ENCODE measurements at regions not wholly inside any gene's neighbourhood (a gene's known extent, or its start where the extent isn't known, plus 50 kb on each side); places are given as distances from the start of the nearest gene placed in this dataset.

GRCh38 chr2:2717406-2717805, 386.3 kb upstream of the MYT1L start:
- DNase-seq (ENCODE audit: low read depth): no peak

DNA sequence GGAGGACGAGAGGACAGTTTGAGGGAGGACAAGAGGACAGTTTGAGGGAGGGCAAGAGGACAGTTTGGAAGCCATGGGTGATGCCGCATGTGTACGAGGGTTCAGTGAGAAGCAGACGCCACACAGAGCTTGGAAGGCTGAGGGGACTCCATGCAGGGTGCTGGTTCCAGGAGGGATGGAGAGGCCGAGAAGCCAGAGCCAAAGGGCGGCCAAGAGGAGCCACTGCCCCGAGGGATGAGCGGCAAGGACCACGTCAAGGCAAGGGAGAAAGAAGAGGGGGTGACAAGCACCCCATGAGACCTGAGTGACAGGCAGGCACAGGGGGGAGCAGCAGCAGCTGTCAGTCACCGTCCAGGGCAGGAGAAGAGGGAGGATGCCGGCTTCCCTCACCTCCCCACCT, 385.7 kb upstream of the MYT1L start:
- DNase-seq (ENCODE audit: low read depth): no peak

DNA sequence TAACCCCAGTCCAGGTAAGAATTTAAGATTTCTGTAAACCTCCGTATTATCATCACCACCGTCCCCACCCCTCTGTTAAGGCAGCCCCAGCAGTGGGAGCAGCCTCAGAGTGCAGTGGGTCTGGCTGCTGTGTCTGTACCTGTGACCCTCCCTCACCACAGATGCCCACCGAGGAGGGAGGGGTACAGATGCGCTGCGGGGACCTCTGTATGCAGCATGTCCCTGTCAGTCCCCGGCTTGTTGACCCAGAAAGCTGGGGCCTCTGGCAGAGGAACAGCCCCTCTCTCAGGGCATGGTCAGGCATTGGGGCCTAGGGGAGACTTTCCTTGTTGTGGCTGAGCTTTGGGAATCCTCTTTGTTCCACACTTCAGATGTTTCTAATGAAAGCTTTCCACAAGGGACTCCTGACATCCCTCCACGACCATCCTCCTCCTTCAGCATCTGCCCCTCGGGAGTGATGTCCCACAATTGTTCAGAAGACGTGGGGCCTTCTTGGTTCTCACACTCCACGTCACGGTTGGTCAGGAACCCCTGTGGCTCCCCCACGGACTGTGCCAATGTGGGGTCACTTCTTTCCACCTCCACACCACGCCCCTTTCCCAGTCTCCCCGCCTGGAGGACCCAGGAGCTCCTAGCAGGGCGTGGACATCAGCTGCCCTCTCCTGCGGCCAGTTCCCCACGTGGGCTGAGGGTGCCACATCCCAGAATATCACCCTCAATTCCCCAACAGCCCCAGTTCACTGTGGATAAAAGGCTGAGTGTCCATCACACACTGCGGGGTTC, 384.2 kb upstream of the MYT1L start:
- DNase-seq (ENCODE audit: low read depth): no peak

- DNase-seq (ENCODE audit: low read depth): no peak
Observed at GRCh38 chr2:2714408-2714807, 383.3 kb upstream of the MYT1L start.

DNA sequence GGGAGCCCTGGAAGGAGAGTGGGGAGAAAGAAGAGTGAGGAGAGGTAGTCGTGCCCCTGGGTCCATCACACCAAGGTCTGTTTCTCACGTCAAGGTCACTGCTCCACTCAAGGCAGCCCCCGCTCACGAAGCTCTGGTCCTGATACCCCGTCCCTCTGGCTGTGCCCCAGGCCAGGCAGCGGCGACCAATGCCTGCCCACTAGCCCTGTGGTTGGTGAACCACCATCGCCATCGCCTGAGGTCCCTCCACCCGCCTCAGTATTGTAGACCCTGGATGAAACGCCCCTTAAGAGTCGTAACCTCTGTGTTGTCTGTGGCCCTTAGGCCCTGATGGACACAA, 378.3 kb upstream of the MYT1L start:
- DNase-seq (ENCODE audit: low read depth): no peak

DNA sequence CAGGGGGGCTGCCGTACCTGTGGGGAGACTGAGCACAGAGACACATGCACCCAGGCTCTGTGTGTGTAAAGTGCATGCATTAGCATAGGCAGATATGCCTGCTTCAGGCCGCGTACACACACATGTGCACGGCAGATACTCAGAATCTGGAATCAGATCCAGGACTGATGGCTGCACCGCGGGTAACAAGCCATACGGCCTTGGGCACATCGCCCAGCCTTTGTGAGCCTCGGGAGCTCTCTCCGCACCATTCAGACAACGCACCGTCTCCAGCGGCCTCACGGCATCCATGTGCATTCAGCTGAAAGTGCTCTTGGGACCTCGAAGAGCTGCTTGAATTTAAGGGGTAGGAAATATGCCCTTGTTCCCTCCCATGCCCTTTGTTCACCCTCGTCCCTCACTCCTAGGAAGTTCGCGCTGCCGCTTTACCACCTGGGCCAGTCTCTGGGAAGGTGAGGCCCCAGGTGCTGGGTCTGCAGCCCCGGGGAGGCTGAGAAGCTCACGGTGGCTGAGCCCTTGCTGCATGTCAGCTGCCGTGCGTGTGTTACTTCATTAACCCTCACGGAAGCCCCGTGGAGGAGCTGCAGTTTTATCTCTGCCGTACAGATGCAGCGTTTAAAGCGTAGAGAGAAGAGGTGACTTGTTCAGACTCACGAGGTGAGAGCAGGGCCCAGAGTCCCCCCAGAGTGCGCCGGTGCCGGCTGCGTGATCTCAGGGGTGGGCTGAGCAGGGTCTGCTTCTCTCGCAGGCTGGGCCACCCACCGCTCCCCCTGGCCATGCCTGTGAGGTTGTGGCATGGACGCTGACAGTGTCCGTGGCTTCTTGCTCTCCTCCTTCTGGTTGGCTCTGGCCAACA, 377.7 kb upstream of the MYT1L start:
- no peak for DNase-seq (ENCODE audit: low read depth)

DNA sequence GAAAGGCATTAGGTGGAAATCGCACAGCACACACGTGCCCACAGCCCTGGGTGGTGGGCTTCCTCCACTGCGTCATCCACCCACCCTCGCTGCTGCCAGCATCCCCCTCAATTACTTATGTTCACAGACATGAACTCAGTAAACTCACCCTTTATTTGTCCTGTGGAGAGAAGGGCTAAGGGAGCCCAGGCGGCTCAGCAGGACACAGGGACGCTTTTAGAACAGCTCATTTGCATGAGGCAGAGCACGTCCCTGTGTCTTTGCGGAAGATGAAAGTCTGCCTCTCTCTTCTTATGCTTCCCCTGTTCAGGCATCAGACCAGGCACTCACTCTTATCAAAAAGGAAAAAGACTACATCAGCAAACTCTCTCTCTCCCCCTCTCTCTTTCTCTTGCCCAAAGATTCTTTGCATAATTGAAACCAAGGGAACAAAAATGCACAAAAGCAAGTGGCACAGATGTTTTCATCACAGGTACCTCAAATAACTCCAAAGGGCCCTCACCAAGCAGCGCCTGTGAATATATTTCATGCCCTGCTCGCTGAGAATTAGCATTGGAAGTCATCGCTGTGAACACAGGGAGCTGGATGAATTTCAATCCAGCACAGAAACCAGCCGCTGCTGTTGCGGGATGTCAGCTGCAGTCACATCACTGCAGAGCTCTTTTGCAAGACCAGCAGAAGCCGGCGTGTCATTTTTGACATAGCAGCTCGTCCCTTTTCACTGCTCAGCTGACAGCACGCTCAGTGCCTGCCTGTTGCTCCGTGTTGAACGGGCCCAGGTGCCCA, 376.3 kb upstream of the MYT1L start:
- no peak for DNase-seq (ENCODE audit: low read depth)

- DNase-seq (ENCODE audit: low read depth): no peak
Observed at GRCh38 chr2:2706306-2706705, 375.2 kb upstream of the MYT1L start.

DNA sequence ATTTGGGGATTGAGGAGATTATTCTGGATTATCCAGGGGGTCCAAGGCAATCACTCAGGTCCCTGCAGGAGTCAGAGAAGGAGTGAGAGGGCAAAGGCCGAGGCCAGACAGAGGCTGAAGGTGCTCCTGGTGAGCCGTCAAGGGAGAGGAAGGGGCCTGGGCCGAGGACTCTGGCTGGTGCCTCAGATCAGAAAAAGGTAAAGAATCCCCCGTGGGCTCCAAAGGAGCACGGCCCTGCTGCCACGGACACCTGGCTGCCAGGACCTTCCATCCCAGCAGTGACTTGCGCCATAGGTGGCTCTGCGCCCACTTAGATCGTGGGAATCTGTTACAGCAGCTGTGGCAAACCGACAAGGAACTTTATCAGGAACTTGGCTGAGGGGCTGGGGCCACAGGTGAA, 374.8 kb upstream of the MYT1L start:
- DNase-seq (ENCODE audit: low read depth): no peak

DNA sequence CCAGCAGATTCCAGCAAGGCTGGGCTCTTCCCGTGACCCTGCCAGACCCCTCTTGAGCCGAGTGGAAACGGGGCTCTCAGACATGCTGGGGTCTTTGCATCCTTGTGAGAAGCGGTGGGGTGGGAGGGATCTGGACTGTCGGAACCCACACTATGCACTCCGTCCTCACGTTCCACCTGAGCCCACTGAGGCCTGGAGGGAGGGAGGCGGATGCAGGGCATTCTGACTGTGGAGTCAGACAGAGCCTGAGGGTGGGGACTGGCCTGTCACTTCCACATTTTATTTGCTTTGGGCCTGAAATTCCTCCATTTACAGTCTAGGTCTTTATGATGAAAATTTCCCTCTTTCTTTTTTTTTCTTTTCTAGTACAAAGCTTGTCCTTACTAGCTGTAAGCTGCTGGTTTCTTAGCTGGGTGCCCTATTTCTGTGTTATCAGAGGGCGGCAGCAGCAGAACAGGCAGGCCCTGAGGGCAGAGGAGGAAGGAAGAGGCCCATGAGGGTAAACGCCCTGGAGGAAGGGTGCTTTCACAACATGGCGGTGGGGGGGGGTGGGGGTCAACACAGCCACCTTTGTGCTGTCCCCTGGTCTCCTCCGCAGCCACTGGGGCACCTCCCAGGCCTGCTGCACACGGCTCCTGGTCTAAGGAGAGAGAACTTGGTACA, 373.5 kb upstream of the MYT1L start:
- no peak for DNase-seq (ENCODE audit: low read depth)

DNA sequence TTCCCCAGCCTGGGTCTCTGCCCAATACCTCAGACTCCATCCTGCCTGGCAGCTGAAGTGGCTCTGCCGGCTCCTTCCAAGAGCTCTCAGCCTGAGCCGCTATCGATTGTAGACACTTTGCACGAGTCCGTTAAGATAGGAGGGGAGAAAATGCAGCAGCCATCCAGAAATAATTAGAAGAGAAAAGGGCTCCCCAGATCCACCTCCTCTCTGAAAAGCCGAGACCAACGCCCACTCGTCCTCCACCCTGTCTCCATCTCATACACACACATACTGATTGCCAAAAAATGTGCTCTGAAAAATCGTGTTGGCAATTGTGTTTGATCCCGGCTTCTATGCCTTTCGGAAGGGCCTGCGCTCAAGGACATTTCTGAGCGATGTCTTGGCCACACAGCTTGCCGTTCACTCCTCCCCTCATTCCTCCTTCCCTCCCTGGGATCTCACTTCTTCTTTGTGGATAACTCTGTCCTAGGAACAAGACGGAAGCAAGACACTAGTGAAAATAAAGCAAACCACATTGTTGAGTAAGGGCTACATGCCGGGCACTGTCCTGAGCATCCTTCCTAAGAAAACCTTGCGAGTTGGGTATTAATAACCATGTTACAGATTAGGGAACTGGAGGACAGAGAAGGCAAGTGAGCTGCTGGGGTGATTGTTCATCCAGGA, 372.8 kb upstream of the MYT1L start:
- no peak for DNase-seq (ENCODE audit: low read depth)

DNA sequence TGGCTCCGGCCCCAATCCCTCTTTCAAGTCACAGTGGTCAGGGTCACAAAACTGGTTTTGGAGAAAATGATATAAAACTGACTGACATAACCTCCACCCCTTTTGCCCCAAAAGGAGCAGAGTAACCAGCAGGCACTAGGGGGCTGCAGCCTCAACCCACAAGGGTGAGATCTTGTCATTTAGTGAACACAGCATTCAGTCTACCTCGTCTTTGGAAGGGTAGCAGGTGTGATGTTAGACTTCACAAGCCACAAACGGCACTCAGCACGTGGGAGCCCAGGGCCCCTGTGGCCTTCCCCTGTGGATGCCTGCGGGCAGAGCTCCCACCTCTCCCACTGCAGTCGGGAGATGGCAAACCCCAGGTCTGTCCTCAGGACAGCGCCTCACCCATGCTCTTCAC, 372.1 kb upstream of the MYT1L start:
- DNase-seq (ENCODE audit: low read depth): no peak

GRCh38 chr2:2702385-2702784, 371.3 kb upstream of the MYT1L start:
- no peak for DNase-seq (ENCODE audit: low read depth)

GRCh38 chr2:2701813-2702212, 370.7 kb upstream of the MYT1L start:
- no peak for DNase-seq (ENCODE audit: low read depth)

DNA sequence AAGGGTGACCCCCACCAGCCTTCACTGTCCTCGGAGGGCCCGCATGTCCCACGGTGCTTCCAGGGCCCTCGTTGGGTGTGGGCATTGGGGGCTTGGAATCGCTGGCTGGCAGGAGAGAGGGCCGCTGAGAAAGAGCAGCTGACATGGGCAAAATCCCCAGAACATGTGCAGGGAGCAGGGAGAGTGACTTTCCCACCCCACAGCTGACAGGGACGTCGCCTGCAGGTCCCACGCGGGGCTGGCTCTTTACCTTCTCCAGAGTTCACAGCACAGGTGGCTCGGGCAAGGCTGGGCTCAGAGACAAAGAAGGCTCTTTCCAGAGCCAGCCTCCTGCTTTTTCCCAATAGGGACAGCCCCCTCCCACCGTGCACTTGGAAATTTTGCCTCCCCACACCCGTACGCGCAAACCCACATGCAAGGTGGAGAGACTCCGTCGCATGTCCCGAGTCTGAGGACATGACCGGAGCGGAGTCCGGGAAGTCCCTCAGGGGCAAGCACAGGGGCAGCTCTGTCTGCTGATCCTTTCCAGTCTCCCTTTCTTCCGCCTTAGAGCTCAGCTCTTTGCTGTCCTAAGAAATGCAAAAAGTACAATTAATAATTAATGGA, 370.2 kb upstream of the MYT1L start:
- DNase-seq (ENCODE audit: low read depth): no peak

- DNase-seq (ENCODE audit: low read depth): no peak
Observed at GRCh38 chr2:2699121-2699505, 368.0 kb upstream of the MYT1L start.

DNA sequence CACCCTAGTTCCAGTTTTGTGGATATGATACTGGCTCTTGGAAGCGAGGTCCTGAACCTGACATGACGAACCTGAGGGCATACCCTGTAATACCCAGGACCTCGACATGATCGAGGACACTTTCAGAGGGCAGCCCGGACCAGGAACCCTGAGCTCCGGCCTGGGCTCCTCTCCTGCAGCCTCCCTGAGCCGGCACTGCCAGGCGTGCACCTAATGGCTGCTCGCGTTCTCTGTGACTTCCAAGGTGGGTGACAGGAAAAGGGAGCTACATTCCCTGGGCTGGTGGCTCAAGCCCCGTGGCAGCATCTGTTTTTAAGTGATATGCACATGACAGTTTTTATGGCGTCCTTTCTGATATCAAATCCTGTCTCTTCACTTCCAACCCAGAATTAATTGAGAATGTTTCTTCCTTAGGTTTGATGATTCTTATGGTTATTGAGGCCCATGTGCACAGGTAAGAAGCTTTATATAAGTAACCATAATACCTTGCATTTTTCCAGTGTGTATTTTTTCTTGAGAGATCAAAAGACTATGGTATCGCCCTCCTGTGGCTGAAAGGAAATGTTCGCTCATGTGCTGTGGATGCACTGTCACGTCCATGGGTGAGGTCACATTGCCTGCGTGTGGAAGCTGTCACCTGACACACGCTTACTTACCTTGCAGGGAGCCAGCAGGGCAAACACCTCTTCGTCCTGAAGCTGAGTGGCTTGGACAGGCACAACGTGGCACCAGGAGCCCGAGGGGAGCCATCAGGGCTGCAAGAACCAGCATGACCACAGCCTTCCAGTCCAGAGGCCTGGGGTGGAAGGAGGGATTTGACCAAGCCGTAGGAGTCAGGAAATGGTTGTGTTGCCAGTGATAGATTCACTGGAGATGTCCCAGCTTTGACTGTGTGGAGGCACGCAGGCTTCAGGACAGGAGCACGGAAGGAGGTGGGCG, 367.4 kb upstream of the MYT1L start:
- no peak for DNase-seq (ENCODE audit: low read depth)

DNA sequence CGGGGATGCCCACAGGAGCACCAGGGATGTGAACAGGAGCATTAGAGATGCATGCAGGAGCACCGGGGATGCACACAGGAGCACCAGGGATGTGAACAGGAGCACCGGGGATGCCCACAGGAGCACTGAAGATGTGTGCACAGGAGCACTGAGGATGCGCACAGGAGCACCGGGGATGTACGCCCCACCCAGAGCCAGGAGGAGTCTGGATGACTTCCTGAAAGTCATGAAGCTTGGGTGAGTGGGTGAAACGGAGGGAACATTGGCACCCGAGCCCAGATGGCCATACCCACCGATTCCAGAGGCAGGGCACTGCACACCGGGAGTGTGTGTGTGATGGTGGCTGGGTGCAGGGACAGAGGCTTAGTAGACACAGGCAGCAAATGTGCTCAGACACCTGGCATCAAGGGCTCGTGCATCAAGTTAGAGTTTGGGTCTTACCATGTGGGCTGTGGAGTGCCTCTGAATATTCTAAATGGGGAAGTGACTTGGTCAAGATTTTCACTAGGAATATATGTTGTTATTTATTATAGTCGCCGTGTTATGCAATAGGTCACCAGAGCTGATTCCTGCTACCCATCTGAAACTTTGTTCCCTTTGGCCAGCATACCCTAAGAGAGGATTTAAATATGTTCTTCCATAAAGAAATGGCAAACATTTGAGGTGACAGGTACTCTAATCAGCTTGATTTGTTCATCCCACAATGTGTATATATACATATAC, 365.8 kb upstream of the MYT1L start:
- no peak for DNase-seq (ENCODE audit: low read depth)

GRCh38 chr2:2696325-2696724, 365.2 kb upstream of the MYT1L start:
- no peak for DNase-seq (ENCODE audit: low read depth)

GRCh38 chr2:2694746-2695145, 363.7 kb upstream of the MYT1L start:
- no peak for DNase-seq (ENCODE audit: low read depth)

Measured in stimulated activated CD8-positive, alpha-beta memory T cell treated with anti-CD3 and anti-CD28 coated beads, Interleukin-7, amount 100 ng/mL, for 24 hours (primary cell).